ENCODE measurements at regions not wholly inside any gene's neighbourhood (a gene's known extent, or its start where the extent isn't known, plus 50 kb on each side); places are given as distances from the start of the nearest gene placed in this dataset.

DNA sequence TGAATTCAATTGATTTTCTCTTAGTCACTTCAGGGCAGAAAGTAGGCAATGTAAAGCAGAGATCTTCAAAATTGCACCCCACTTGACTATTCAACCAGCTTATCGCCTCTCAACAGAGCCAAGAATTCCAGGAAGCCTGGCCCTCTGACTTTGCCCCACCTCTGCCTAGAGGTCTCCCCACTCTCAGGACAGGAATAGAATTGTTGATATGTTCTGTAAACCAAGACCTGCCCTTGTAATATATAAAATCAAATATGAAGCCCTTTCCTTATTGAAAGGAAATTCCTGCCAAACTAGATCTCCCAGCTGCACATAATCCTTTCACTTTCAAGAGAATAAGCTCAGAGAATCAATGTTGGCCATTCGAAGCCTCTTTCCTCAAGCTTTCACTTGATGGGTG lies 116.1 kb upstream of the DPT start:
- H3K27me3 Mint-ChIP-seq = peaks cover 46% of the 10 kb centered on the region
- no peak for ATAC-seq (replicated peaks; ENCODE audit: extremely low read depth, poor library complexity, severe bottlenecking)
- no peaks in the 10 kb centered on the region for H3K4me1 Mint-ChIP-seq
- no peaks in the 10 kb centered on the region for H3K36me3 Mint-ChIP-seq (ENCODE audit: insufficient read depth)
- H3K4me3 Mint-ChIP-seq = no peak overlapping the region
- H3K9me3 Mint-ChIP-seq = no peaks in the 10 kb centered on the region
- no peak for DNase-seq (ENCODE audit: low spot score in 2 of 2)
- no peak overlapping the region for H3K27ac Mint-ChIP-seq (ENCODE audit: low read depth)

DNA sequence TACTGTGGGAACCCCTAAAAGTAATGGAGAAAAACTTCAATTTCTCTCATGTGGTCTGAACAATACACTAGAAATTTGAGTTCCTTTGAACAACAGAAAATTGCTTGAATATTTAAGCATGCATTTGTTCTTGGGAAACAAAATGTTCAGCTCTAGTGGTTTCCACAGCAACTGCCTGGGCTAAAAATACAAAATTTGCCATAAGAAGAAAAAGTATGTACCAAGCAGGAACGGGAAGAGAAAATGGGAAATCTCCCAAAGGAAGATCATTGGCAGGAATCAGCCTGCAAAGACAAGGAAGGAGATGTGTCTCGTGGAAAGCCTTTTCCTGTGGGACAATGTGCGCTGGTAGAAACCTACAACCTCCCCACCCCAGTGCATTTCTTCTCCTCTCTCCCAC lies 119.0 kb upstream of the DPT start:
- H3K4me3 Mint-ChIP-seq = no peak overlapping the region
- H3K27ac Mint-ChIP-seq (ENCODE audit: low read depth) = no peak overlapping the region
- H3K27me3 Mint-ChIP-seq = peaks cover 43% of the 10 kb centered on the region
- H3K9me3 Mint-ChIP-seq = no peaks in the 10 kb centered on the region
- no peaks in the 10 kb centered on the region for H3K4me1 Mint-ChIP-seq
- no peaks in the 10 kb centered on the region for H3K36me3 Mint-ChIP-seq (ENCODE audit: insufficient read depth)
- no peak for ATAC-seq (replicated peaks; ENCODE audit: extremely low read depth, poor library complexity, severe bottlenecking)
- no peak for DNase-seq (ENCODE audit: low spot score in 2 of 2)

DNA sequence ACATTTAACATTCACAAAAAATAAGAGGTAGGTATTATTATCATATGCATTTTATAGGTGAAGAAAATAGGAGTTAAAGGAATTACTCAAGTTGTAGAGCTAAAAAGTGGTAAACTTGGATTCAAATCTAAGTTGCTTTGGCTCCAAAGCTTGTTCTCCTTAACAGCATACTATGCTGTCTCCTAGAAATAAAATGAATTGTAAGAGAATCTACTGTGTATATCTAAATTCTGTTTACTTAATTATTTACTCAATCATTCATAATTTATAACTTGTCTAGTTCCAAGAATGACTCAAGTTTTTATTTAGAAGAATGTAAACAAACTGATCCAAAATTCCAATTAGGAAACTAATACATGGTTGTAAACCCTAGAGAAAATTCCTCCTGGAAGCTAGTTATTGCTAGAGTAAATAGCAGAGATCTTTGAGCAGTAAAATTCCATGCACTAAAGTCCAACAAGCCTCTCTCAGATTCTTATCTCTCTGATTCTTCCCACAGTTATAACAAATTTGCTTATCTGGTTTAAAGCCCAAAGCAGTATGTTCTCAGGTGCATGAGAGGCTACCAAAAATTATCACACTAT lies 132.5 kb upstream of the DPT start:
- Mint-ChIP-seq H3K27ac (ENCODE audit: low read depth) (no peak overlapping the region), H3K4me1 (no peaks in the 10 kb centered on the region), H3K27me3 (no peaks in the 10 kb centered on the region), H3K9me3 (peaks cover 7% of the 10 kb centered on the region), H3K36me3 (ENCODE audit: insufficient read depth) (peaks cover 3% of the 10 kb centered on the region), H3K4me3 (no peak overlapping the region)
- ATAC-seq (replicated peaks; ENCODE audit: extremely low read depth, poor library complexity, severe bottlenecking) (no peak), DNase-seq (ENCODE audit: low spot score in 2 of 2) (no peak)

DNA sequence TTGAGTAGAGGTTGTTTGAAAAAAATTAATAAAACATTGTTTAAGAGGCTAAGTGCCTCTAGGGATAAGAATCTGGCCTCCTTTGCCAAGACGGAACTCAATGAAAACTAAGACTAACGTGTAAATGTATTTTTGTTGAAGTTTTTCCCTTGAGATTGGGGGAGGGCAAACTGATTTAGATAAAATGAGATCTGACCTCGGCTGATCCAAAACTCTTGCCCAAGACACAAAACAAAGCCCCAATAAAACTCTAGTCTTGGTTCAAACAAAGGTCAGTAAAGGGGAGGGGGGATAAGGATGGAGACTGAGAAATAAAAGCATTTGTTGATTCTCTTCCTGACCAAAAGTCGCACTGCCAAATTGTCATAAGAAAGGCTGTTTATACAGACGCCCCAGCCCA lies 134.8 kb upstream of the DPT start:
- peaks cover 5% of the 10 kb centered on the region for H3K36me3 Mint-ChIP-seq (ENCODE audit: insufficient read depth)
- ATAC-seq (replicated peaks; ENCODE audit: extremely low read depth, poor library complexity, severe bottlenecking) (no peak), DNase-seq (ENCODE audit: low spot score in 2 of 2) (no peak)
- H3K4me1 Mint-ChIP-seq = peaks cover 5% of the 10 kb centered on the region
- no peak overlapping the region for H3K27ac Mint-ChIP-seq (ENCODE audit: low read depth)
- peaks cover 7% of the 10 kb centered on the region for H3K9me3 Mint-ChIP-seq
- H3K27me3 Mint-ChIP-seq = no peaks in the 10 kb centered on the region
- H3K4me3 Mint-ChIP-seq = no peak overlapping the region

DNA sequence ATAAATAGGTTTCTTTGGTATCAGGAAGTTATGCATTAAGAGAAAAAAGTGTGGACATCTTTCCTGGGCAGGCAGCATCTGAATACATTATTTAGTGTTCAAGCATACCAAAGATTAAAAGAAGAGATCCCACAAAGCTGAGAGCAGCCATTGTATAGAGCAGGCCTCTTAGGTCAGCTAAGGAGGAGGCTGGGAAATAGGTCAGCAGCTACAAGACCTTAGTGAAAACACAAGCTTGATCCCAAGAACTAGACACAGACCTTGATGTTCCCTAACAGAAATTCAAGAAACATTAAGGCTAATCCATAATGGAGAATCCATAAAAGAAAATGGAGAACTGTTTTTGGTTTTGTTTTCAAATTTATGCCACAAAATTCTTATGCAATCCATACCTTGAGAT lies 135.3 kb upstream of the DPT start:
- H3K4me3 Mint-ChIP-seq = no peak overlapping the region
- peaks cover 5% of the 10 kb centered on the region for H3K4me1 Mint-ChIP-seq
- peaks cover 7% of the 10 kb centered on the region for H3K9me3 Mint-ChIP-seq
- H3K36me3 Mint-ChIP-seq (ENCODE audit: insufficient read depth) = peaks cover 5% of the 10 kb centered on the region
- H3K27ac Mint-ChIP-seq (ENCODE audit: low read depth) = no peak overlapping the region
- ATAC-seq (replicated peaks; ENCODE audit: extremely low read depth, poor library complexity, severe bottlenecking) (no peak), DNase-seq (ENCODE audit: low spot score in 2 of 2) (no peak)
- H3K27me3 Mint-ChIP-seq = no peaks in the 10 kb centered on the region

DNA sequence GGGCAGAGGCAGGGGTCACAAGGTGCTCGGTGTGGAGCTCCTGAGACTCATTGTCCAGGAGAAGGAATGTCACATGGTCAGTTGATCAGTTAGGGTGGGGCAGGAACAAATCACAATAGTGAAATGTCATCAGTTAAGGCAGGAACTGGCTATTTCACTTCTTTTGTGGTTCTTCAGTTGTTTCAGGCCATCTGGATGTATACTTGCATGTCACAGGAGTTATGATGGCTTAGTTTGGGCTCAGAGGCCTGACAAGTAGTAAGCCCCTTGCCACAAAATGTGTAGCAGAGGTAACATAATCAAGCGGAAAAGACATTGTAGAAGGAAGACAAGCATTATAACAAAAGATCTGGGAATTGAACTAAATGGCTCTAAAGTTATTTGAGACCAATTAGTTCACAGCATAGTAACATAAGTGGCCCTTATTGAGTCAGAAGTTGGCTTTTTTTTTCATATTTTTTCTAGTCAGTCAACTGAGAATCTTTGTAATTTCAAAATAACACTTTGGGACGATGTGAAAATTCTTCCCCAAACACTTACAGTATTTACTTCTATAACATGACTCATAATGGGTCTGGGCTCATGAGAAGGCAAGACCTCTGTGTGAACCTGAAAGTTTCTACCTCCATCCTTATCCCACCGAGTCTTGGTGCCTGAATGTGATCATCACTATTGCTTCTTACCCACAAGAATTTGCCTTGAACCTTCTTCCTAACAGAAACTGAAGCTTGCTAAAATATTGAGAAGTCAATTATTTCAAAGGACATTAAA lies 137.0 kb upstream of the DPT start:
- Mint-ChIP-seq H3K4me3 (no peak overlapping the region), H3K27ac (ENCODE audit: low read depth) (no peak overlapping the region), H3K9me3 (peaks cover 7% of the 10 kb centered on the region), H3K36me3 (ENCODE audit: insufficient read depth) (peaks cover 2% of the 10 kb centered on the region), H3K27me3 (no peaks in the 10 kb centered on the region), H3K4me1 (peaks cover 5% of the 10 kb centered on the region)
- no peak for ATAC-seq (replicated peaks; ENCODE audit: extremely low read depth, poor library complexity, severe bottlenecking)
- DNase-seq (ENCODE audit: low spot score in 2 of 2) = no peak

DNA sequence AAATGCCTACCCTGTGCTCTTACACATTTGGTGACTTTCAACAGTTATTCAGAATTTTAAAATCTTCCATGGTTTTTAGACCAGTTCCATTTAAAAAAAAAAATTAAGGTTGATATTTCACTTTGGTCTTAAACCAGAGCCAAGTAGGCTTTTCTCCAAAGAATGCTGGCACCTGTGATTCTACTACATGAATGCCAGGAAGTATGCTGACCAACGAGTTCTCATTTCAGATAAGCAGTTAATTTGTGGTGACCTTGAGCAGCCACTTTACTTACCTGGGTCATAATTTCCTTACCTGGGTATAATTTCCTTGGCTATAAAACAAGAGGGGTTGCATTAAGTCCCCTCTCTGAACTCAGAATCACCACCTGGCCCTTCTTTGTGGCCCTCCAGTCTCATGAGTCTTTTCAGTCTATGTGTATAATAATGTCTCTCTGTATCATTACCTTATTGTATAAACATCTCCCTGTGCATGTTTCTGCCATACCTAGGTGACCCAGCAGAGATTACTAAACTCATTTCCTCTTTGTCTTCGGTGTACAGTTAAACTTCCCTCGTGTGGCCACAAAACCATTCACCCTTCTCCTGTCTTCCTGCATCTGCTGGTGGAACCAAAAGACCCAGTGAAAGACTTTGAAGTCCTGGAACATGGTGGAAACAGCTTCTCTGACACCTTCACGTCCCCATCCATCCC lies 139.1 kb upstream of the DPT start:
- Mint-ChIP-seq H3K27ac (ENCODE audit: low read depth) (no peak overlapping the region), H3K36me3 (ENCODE audit: insufficient read depth) (peaks cover 2% of the 10 kb centered on the region)
- no peak for ATAC-seq (replicated peaks; ENCODE audit: extremely low read depth, poor library complexity, severe bottlenecking)

DNA sequence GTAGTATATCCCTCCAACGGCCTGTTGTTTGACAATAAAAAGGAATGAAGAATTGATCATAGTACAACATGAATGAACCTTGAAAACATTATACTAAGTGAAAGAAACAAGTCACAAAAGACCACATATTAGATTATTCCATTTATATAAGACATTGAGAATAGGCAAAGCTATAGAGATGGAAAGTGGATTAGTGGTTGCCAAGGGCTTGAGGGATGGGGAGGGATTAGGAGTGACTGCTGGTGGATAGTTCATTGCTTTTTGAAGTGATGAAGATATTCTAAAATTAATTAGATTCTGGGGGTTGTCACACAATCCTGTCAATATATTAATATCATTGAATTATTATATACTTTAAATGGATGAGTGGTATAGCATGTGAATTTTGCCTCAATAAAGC lies 142.5 kb upstream of the DPT start:
- Mint-ChIP-seq H3K27ac (ENCODE audit: low read depth) (no peak overlapping the region), H3K27me3 (no peaks in the 10 kb centered on the region)
- DNase-seq (ENCODE audit: low spot score in 2 of 2) = no peak

More for the DNA sequence above, 139.1 kb upstream of the DPT start:
- H3K9me3 Mint-ChIP-seq = peaks cover 7% of the 10 kb centered on the region
- H3K4me1 Mint-ChIP-seq = peaks cover 5% of the 10 kb centered on the region
- H3K4me3 Mint-ChIP-seq = no peak overlapping the region
- no peak for DNase-seq (ENCODE audit: low spot score in 2 of 2)
- H3K27me3 Mint-ChIP-seq = no peaks in the 10 kb centered on the region

DNA sequence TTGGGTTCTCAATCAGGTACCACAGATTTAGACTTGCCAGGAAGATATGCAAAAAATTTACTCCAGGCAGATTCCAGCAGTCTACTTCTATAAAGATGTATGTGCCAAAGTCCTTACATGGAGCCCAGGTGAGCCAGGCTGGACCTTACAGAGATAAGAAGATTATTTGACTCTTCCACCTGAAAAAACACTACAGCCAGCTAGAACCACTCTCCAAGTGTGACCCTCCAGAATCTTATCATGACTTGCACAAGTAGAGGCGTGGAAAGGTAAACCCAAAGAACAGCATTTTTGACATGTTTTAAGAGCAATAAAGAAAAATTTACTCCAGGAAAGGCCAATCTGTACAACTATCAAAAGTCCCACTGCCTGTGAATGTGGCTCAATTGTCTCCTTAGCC lies 146.8 kb upstream of the DPT start:
- no peak overlapping the region for H3K4me3 Mint-ChIP-seq
- ATAC-seq (replicated peaks; ENCODE audit: extremely low read depth, poor library complexity, severe bottlenecking) (no peak), DNase-seq (ENCODE audit: low spot score in 2 of 2) (no peak)
- H3K9me3 Mint-ChIP-seq = no peaks in the 10 kb centered on the region
- H3K27me3 Mint-ChIP-seq = no peaks in the 10 kb centered on the region
- H3K4me1 Mint-ChIP-seq = no peaks in the 10 kb centered on the region
- H3K27ac Mint-ChIP-seq (ENCODE audit: low read depth) = no peak overlapping the region
- H3K36me3 Mint-ChIP-seq (ENCODE audit: insufficient read depth) = no peaks in the 10 kb centered on the region

More for the DNA sequence above, 142.5 kb upstream of the DPT start:
- Mint-ChIP-seq H3K9me3 (no peaks in the 10 kb centered on the region), H3K4me3 (no peak overlapping the region), H3K36me3 (ENCODE audit: insufficient read depth) (peaks cover 2% of the 10 kb centered on the region), H3K4me1 (peaks cover 5% of the 10 kb centered on the region)
- ATAC-seq (replicated peaks; ENCODE audit: extremely low read depth, poor library complexity, severe bottlenecking) = no peak

DNA sequence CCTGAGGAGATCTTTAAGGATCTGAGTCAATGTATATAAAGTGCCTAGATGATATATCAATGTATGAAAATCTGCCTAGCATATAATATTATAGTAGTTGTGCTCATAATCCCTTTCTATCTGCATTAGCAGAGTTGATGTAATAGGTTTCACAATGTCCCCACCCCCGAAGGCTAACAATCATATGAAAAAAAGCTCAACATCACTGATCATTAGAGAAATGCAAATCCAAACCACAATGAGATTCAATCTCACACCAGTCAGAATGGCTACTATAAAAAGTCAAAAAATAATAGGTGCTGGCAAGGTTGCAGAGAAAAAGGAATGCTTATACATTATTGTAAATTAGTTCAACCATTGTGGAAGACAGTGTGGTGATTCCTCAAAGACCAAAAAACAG lies 147.8 kb upstream of the DPT start:
- DNase-seq (ENCODE audit: low spot score in 2 of 2) (no peak), ATAC-seq (replicated peaks; ENCODE audit: extremely low read depth, poor library complexity, severe bottlenecking) (no peak)
- Mint-ChIP-seq H3K27ac (ENCODE audit: low read depth) (no peak overlapping the region), H3K4me3 (no peak overlapping the region), H3K27me3 (no peaks in the 10 kb centered on the region), H3K9me3 (no peaks in the 10 kb centered on the region), H3K4me1 (no peaks in the 10 kb centered on the region), H3K36me3 (ENCODE audit: insufficient read depth) (no peaks in the 10 kb centered on the region)

DNA sequence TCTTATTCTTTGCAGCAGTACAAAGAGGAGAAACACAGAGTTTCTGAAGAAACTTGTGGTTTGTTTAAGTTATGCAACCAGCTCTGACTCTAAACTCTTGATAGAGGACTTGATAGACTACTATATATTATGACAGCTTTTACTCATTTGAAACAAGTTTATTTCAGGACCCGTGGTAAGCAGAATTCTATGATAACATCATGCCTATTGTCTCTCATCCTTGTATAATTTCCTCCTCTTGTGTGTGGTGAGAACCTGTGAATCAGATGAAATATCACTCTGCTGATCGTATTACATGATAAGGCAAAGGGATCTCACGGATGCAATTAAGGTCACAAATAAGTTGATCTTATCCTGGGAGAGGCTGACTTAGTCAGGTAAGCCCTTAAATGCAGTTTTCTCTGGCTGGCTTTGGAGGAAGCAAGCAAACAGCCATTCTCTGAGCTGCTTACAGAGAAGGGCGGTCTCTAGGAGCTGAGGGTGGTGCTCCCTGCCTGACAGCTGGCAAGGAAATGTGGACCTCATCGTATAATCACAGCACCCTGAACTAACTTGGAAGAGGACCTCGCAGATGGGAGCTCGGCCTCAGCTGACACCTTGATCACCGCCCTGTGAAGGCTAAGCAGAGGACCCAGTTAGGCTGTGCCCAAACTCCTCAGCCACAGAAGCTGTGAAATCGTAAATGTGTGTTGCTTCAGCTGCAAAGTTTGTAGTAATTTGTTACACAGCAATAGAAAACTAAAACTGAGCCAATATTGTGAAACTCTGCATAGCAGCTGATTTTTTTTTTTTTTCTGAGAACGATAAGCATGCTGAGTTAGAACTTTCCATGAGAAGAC lies 151.1 kb upstream of the DPT start:
- no peak for DNase-seq (ENCODE audit: low spot score in 2 of 2)
- Mint-ChIP-seq H3K9me3 (no peaks in the 10 kb centered on the region), H3K36me3 (ENCODE audit: insufficient read depth) (no peaks in the 10 kb centered on the region), H3K4me3 (no peak overlapping the region), H3K27me3 (no peaks in the 10 kb centered on the region), H3K27ac (ENCODE audit: low read depth) (no peak overlapping the region), H3K4me1 (no peaks in the 10 kb centered on the region)
- no peak for ATAC-seq (replicated peaks; ENCODE audit: extremely low read depth, poor library complexity, severe bottlenecking)

DNA sequence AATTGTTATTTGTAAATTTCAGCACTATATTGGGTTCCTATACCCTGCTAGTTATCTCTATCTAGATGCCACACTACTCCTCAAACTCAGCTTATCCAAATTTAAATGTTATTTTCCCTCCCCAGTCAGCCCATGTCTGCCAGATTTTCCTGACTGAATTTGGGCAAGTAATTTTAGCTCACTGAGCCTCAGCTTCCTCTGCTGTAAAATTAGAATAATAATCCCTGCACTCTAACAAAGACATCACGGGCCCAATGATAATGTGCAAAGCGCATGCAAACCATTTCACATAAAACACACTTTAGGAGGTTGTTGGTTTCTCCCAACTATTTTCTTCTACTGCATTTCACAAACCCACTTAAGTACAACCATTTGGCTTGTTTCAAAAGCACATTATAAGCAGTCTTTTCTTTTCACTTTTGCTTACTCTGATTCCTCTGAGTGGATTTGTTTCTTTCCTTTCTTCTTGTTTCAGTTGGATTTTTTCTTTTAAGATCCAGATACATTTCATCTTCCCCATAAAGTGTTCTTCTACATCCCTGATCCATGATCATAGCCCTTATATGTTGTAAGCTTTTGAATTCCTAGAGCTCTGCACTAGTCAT lies 152.8 kb upstream of the DPT start:
- Mint-ChIP-seq H3K4me3 (no peak overlapping the region), H3K27me3 (peaks cover under 1% of the 10 kb centered on the region), H3K27ac (ENCODE audit: low read depth) (no peak overlapping the region), H3K36me3 (ENCODE audit: insufficient read depth) (no peaks in the 10 kb centered on the region), H3K9me3 (no peaks in the 10 kb centered on the region), H3K4me1 (no peaks in the 10 kb centered on the region)
- ATAC-seq (replicated peaks; ENCODE audit: extremely low read depth, poor library complexity, severe bottlenecking) = no peak
- DNase-seq (ENCODE audit: low spot score in 2 of 2) = no peak

Measured in central memory CD8-positive, alpha-beta T cell (primary cell).